Naive thymus-derived CD4-positive, alpha-beta T cell (primary cell): ENCODE measurements at regions not wholly inside any gene's neighbourhood (a gene's known extent, or its start where the extent isn't known, plus 50 kb on each side); places are given as distances from the start of the nearest gene placed in this dataset.

Source experiments
- ATAC-seq: fragments of 150-1000 bp; cut with Tn5 transposase; 2 replicates; pipeline ENCODE4 v1.10.0; 2021; ENCODE audit warnings: mild to moderate bottlenecking, moderate library complexity
- CTCF ChIA-PET: fragments of 350-600 bp; sonication (Branson Sonifier 250); formaldehyde crosslinking; loops from one replicate; lab custom pipeline; 2021; ENCODE audit warnings: antibody characterized with exemption; lab: Charles Lee
- POLR2A ChIA-PET: fragments of 350-600 bp; sonication (Branson Sonifier 250); formaldehyde crosslinking; loops from one replicate; lab custom pipeline; 2021; ENCODE audit warnings: antibody characterized with exemption, inconsistent platforms; lab: Charles Lee
- DNase-seq, 9 donors: peaks; one replicate each; pipeline versions ENCODE4 v3.0.0 to v3.0.0-alpha.2; 2020 to 2022; ENCODE audit warnings: mixed read lengths in 1 of 9
- H3K27ac ChIP-seq: one replicate; pipeline ENCODE4 v1.7.0; 2013; ENCODE audit warnings: mild to moderate bottlenecking, low read depth, low read length, moderate library complexity
- H3K27me3 ChIP-seq, 2 donors: one replicate each; pipeline ENCODE4 v1.7.0; 2013; ENCODE audit warnings: low read length in 2 of 2, mild to moderate bottlenecking in 2 of 2, moderate library complexity in 2 of 2; ENCODE audit not compliant: control insufficient read depth in 2 of 2, insufficient read depth in 2 of 2
- H3K36me3 ChIP-seq, 3 experiments: 1 replicate in 2 of 3; 2 replicates in 1 of 3; pipeline ENCODE4 v1.7.0; 2013; ENCODE audit warnings: low read length in 3 of 3, mild to moderate bottlenecking in 3 of 3, moderate library complexity in 1 of 3; ENCODE audit not compliant: insufficient read depth in 3 of 3, control insufficient read depth in 2 of 3
- H3K4me1 ChIP-seq, 2 donors: one replicate each; pipeline ENCODE4 v1.7.0; 2013; ENCODE audit warnings: low read length in 2 of 2, mild to moderate bottlenecking in 2 of 2, moderate library complexity in 1 of 2; ENCODE audit not compliant: control insufficient read depth in 2 of 2, insufficient read depth in 2 of 2
- H3K4me3 ChIP-seq: 2 replicates; pipeline ENCODE4 v1.7.0; 2013; ENCODE audit warnings: mild to moderate bottlenecking, low read length
- H3K9me3 ChIP-seq, 3 experiments: 1 replicate in 2 of 3; 2 replicates in 1 of 3; pipeline ENCODE4 v1.7.0; 2013; ENCODE audit warnings: low read length in 3 of 3; ENCODE audit not compliant: control insufficient read depth in 2 of 3
- H3K27ac Mint-ChIP-seq, 9 donors: one replicate each; pipeline ENCODE4 v1.8.0; 2020 to 2022; ENCODE audit warnings: mixed read lengths in 9 of 9, mild to moderate bottlenecking in 8 of 9, moderate library complexity in 5 of 9, inconsistent platforms in 2 of 9
- H3K27me3 Mint-ChIP-seq, 5 donors: one replicate each; pipeline ENCODE4 v1.8.0; 2021 to 2022; ENCODE audit warnings: mixed read lengths in 5 of 5, mild to moderate bottlenecking in 1 of 5
- H3K36me3 Mint-ChIP-seq, 5 donors: one replicate each; pipeline ENCODE4 v1.8.0; 2020 to 2022; ENCODE audit warnings: mixed read lengths in 5 of 5, mild to moderate bottlenecking in 3 of 5, inconsistent platforms in 1 of 5
- H3K4me1 Mint-ChIP-seq, 7 donors: one replicate each; pipeline ENCODE4 v1.8.0; 2020 to 2022; ENCODE audit warnings: mixed read lengths in 7 of 7, mild to moderate bottlenecking in 3 of 7, inconsistent platforms in 1 of 7
- H3K4me3 Mint-ChIP-seq, 10 donors: one replicate each; pipeline ENCODE4 v1.8.0; 2020 to 2022; ENCODE audit warnings: mild to moderate bottlenecking in 10 of 10, mixed read lengths in 10 of 10, moderate library complexity in 6 of 10, inconsistent platforms in 2 of 10
- H3K9me3 Mint-ChIP-seq, 11 donors: one replicate each; pipeline ENCODE4 v1.8.0; 2020 to 2022; ENCODE audit warnings: mixed read lengths in 11 of 11, mild to moderate bottlenecking in 4 of 11, inconsistent platforms in 1 of 11, moderate library complexity in 1 of 11
- intact Hi-C, 2 donors: fragments of 100-400 bp; cut with micrococcal nuclease; formaldehyde crosslinking; loops; one replicate each; pipeline ENCODE4 v1.15.1; 2023

DNA sequence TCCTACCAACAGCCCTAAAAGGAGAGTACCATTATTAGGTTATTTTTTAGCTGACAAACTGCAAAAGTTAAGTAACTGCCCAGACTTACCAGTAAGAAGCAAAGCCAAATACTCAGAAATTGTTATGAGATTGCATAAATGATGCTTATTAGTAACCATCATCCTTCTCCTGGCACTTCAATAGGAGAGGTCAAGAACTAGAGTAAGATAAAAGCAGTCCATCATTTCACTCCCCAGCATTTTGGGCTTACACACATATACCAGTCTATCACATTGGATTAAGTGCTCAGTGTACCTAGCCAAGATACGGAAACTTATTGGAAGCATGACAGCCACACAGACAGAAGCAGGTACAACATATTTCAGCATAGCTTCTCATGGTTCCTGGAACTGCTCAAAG is 142.8 kb upstream of the EGR2 start:
- ATAC-seq (no peak), DNase-seq (no peak)
- Histone ChIP-seq H3K27ac (no peak overlapping the region), H3K9me3 (no peaks in the 10 kb centered on the region), H3K4me3 (no peak overlapping the region), H3K36me3 (no peaks in the 10 kb centered on the region), H3K27me3 (no peaks in the 10 kb centered on the region), H3K4me1 (no peaks in the 10 kb centered on the region)
- intact Hi-C loops = no loop called here
- H3K27ac Mint-ChIP-seq = no peak overlapping the region
- H3K4me1 Mint-ChIP-seq = no peaks in the 10 kb centered on the region
- POLR2A ChIA-PET = no interaction called here
- H3K27me3 Mint-ChIP-seq = peaks cover 10 to 41% (median 15%) of the 10 kb centered on the region in 5 donors
- H3K4me3 Mint-ChIP-seq = no peak overlapping the region
- H3K36me3 Mint-ChIP-seq = no peaks in the 10 kb centered on the region
- H3K9me3 Mint-ChIP-seq = peaks cover 0 to 2% (median 0%) of the 10 kb centered on the region in 11 donors
- CTCF ChIA-PET = no interaction called here

GRCh38 chr10:62946278-62946677 is 130.1 kb upstream of the EGR2 start:
- Histone ChIP-seq H3K36me3 (no peaks in the 10 kb centered on the region), H3K4me3 (no peak overlapping the region), H3K9me3 (no peaks in the 10 kb centered on the region), H3K27me3 (no peaks in the 10 kb centered on the region), H3K4me1 (no peaks in the 10 kb centered on the region), H3K27ac (no peak overlapping the region)
- Mint-ChIP-seq H3K27ac (no peak overlapping the region), H3K9me3 (peaks cover 0 to 14% (median 5%) of the 10 kb centered on the region in 11 donors), H3K4me3 (no peak overlapping the region), H3K4me1 (no peaks in the 10 kb centered on the region), H3K27me3 (peaks cover 6 to 19% (median 17%) of the 10 kb centered on the region in 5 donors), H3K36me3 (peaks cover 0 to 1% (median 0%) of the 10 kb centered on the region in 5 donors)
- intact Hi-C loops = no loop called here
- ATAC-seq (no peak), DNase-seq (no peak)
- POLR2A ChIA-PET = no interaction called here
- CTCF ChIA-PET = no interaction called here

DNA sequence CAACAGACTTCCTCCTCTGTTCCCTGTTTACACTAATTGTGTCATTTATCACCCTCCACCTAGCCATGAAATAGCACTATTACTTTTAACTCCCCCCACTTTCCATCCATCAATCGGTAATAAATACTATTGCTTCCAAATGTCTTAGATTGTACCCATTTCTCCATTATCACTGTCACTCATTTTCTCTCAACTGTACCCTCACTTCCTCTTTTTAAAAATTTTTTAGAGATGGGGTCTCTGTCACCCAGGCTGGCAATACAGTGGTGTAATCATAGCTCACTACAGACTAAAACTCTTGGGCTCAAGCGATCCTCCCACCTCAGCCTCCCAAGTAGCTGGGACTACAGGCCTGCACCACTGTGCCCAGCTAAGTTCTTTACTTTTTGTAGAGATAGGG is 123.5 kb upstream of the EGR2 start:
- no peak overlapping the region for H3K27ac Mint-ChIP-seq
- no peaks in the 10 kb centered on the region for H3K4me1 Mint-ChIP-seq
- H3K27me3 Mint-ChIP-seq = peaks cover 4 to 24% (median 10%) of the 10 kb centered on the region in 5 donors
- H3K9me3 Mint-ChIP-seq = peaks cover 0 to 3% (median 0%) of the 10 kb centered on the region in 11 donors
- peaks cover 0 to 4% (median 0%) of the 10 kb centered on the region in 5 donors for H3K36me3 Mint-ChIP-seq
- H3K9me3 ChIP-seq = no peaks in the 10 kb centered on the region
- no peak overlapping the region for H3K4me3 Mint-ChIP-seq
- H3K36me3 ChIP-seq = no peaks in the 10 kb centered on the region
- DNase-seq (no peak), ATAC-seq (no peak)
- no peaks in the 10 kb centered on the region for H3K4me1 ChIP-seq
- no peaks in the 10 kb centered on the region for H3K27me3 ChIP-seq
- ChIA-PET POLR2A (no interaction called here), CTCF (interaction anchor here (0.6 kb wide), 1 partner anchor 13 kb away, joined by 3 read pairs; no protein-coding TSS in a partner anchor)
- intact Hi-C loops = no loop called here
- H3K27ac ChIP-seq = no peak overlapping the region
- no peak overlapping the region for H3K4me3 ChIP-seq

DNA sequence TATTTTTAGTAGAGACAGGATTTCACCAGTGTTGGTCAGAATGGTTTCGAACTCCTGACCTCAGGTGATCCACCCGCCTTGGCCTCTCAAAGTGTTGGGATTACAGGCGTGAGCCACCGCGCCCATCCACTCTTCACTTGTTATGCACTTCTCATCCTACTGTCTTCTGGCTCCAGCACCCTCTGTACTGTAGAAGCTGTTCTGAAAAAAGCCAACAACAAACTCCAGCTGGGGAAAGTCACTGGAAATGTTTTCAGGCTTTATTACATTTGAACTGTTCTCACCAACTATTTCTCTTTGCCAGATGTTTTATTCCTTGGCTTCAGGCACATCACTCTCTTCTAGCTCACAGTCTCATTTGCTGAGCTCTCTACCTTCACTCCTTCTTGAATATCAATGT is 122.5 kb upstream of the EGR2 start:
- Histone ChIP-seq H3K27ac (no peak overlapping the region), H3K27me3 (no peaks in the 10 kb centered on the region), H3K4me3 (no peak overlapping the region), H3K36me3 (no peaks in the 10 kb centered on the region), H3K9me3 (no peaks in the 10 kb centered on the region), H3K4me1 (no peaks in the 10 kb centered on the region)
- intact Hi-C loops = no loop called here
- DNase-seq = no peak
- H3K27me3 Mint-ChIP-seq = peaks cover 4 to 28% (median 10%) of the 10 kb centered on the region in 5 donors
- peaks cover 0 to 4% (median 0%) of the 10 kb centered on the region in 5 donors for H3K36me3 Mint-ChIP-seq
- H3K27ac Mint-ChIP-seq = no peak overlapping the region
- no peak overlapping the region for H3K4me3 Mint-ChIP-seq
- POLR2A ChIA-PET = no interaction called here
- ATAC-seq = no peak
- CTCF ChIA-PET = no interaction called here
- H3K4me1 Mint-ChIP-seq = no peaks in the 10 kb centered on the region
- peaks cover 0 to 3% (median 0%) of the 10 kb centered on the region in 11 donors for H3K9me3 Mint-ChIP-seq

GRCh38 chr10:62937674-62938073 is 121.5 kb upstream of the EGR2 start:
- Histone ChIP-seq H3K27me3 (no peaks in the 10 kb centered on the region), H3K36me3 (no peaks in the 10 kb centered on the region), H3K9me3 (no peaks in the 10 kb centered on the region), H3K4me3 (no peak overlapping the region), H3K27ac (no peak overlapping the region), H3K4me1 (no peaks in the 10 kb centered on the region)
- CTCF ChIA-PET = no interaction called here
- ATAC-seq = no peak
- Mint-ChIP-seq H3K9me3 (peaks cover 0 to 6% (median 0%) of the 10 kb centered on the region in 11 donors), H3K4me3 (no peak overlapping the region), H3K36me3 (peaks cover 0 to 4% (median 0%) of the 10 kb centered on the region in 5 donors), H3K4me1 (no peaks in the 10 kb centered on the region), H3K27me3 (peaks cover 9 to 36% (median 16%) of the 10 kb centered on the region in 5 donors), H3K27ac (no peak overlapping the region)
- intact Hi-C loops = no loop called here
- POLR2A ChIA-PET = no interaction called here
- no peak for DNase-seq

- no peak overlapping the region for H3K4me3 Mint-ChIP-seq
- Histone ChIP-seq H3K27me3 (no peaks in the 10 kb centered on the region), H3K9me3 (no peaks in the 10 kb centered on the region), H3K27ac (no peak overlapping the region), H3K4me3 (no peak overlapping the region), H3K4me1 (no peaks in the 10 kb centered on the region), H3K36me3 (no peaks in the 10 kb centered on the region)
- H3K27ac Mint-ChIP-seq = no peak overlapping the region
- no peak for ATAC-seq
- ChIA-PET CTCF (no interaction called here), POLR2A (no interaction called here)
- peaks cover 0 to 6% (median 0%) of the 10 kb centered on the region in 11 donors for H3K9me3 Mint-ChIP-seq
- intact Hi-C loops = no loop called here
- no peak for DNase-seq
- H3K36me3 Mint-ChIP-seq = peaks cover 0 to 4% (median 0%) of the 10 kb centered on the region in 5 donors
- no peaks in the 10 kb centered on the region for H3K4me1 Mint-ChIP-seq
- H3K27me3 Mint-ChIP-seq = peaks cover 9 to 29% (median 16%) of the 10 kb centered on the region in 5 donors
These were observed 118.9 kb upstream of the EGR2 start for GRCh38 chr10:62935022-62935421.

GRCh38 chr10:62934258-62934657 is 118.1 kb upstream of the EGR2 start:
- no peaks in the 10 kb centered on the region for H3K4me1 Mint-ChIP-seq
- Histone ChIP-seq H3K4me3 (no peak overlapping the region), H3K4me1 (no peaks in the 10 kb centered on the region), H3K27ac (no peak overlapping the region), H3K9me3 (no peaks in the 10 kb centered on the region), H3K36me3 (no peaks in the 10 kb centered on the region), H3K27me3 (no peaks in the 10 kb centered on the region)
- ATAC-seq (no peak), DNase-seq (no peak)
- peaks cover 0 to 8% (median 0%) of the 10 kb centered on the region in 11 donors for H3K9me3 Mint-ChIP-seq
- H3K4me3 Mint-ChIP-seq = no peak overlapping the region
- peaks cover 6 to 22% (median 16%) of the 10 kb centered on the region in 5 donors for H3K27me3 Mint-ChIP-seq
- POLR2A ChIA-PET = no interaction called here
- H3K27ac Mint-ChIP-seq = no peak overlapping the region
- H3K36me3 Mint-ChIP-seq = peaks cover 0 to 4% (median 0%) of the 10 kb centered on the region in 5 donors
- CTCF ChIA-PET = no interaction called here
- intact Hi-C loops = no loop called here
